IMR-90 (cell line): ENCODE measurements at regions not wholly inside any gene's neighbourhood (a gene's known extent, or its start where the extent isn't known, plus 50 kb on each side); places are given as distances from the start of the nearest gene placed in this dataset.

ENCODE experiments used
- BHLHE40 ChIP-seq: fragments of 150-350 bp; IDR thresholded peaks from 2 replicates; pipeline ENCODE4 v1.6.1; 2016; ENCODE audit warnings: mild to moderate bottlenecking, low read depth, low read length
- CHD1 ChIP-seq: IDR thresholded peaks from 2 replicates; pipeline ENCODE4 v1.6.1; 2012; ENCODE audit warnings: low read depth, low read length, improper control_type of control experiment
- MAFK ChIP-seq: IDR thresholded peaks from 2 replicates; pipeline ENCODE4 v1.6.1; 2012; ENCODE audit warnings: low read depth, low read length, improper control_type of control experiment
- MAZ ChIP-seq: IDR thresholded peaks from 2 replicates; pipeline ENCODE4 v1.6.1; 2012; ENCODE audit warnings: low read depth, mild to moderate bottlenecking, low read length, improper control_type of control experiment, moderate library complexity, borderline replicate concordance
- MXI1 ChIP-seq: IDR thresholded peaks from 2 replicates; pipeline ENCODE4 v1.6.1; 2012; ENCODE audit warnings: low read depth, mild to moderate bottlenecking, low read length, moderate library complexity, borderline replicate concordance
- POLR2A ChIP-seq: IDR thresholded peaks from 2 replicates; pipeline ENCODE4 v1.6.1; 2012; ENCODE audit warnings: mild to moderate bottlenecking, low read depth, low read length
- RAD21 ChIP-seq: IDR thresholded peaks from 2 replicates; pipeline ENCODE4 v1.6.1; 2012; ENCODE audit warnings: low read length, improper control_type of control experiment
- RCOR1 ChIP-seq: IDR thresholded peaks from 2 replicates; pipeline ENCODE4 v1.6.1; 2012; ENCODE audit warnings: mild to moderate bottlenecking, low read length, improper control_type of control experiment; ENCODE audit not compliant: insufficient replicate concordance
- RFX5 ChIP-seq: IDR thresholded peaks from 2 replicates; pipeline ENCODE4 v1.8.0; 2012; ENCODE audit warnings: low read depth, mild to moderate bottlenecking, low read length, moderate library complexity
- SMC3 ChIP-seq: fragments of 150-350 bp; IDR thresholded peaks from 2 replicates; pipeline ENCODE4 v1.6.1; 2016; ENCODE audit warnings: low read depth, mild to moderate bottlenecking, antibody characterized with exemption, low read length, moderate library complexity
- TF ChIP-seq, protein P1 (sequence below): fragments of 150-350 bp; IDR thresholded peaks from 2 replicates; pipeline ENCODE4 v1.6.1; 2017; ENCODE audit warnings: mild to moderate bottlenecking, antibody characterized with exemption, low read length, low read depth
- TF ChIP-seq, protein P2 (sequence below): fragments of 150-350 bp; IDR thresholded peaks from 2 replicates; pipeline ENCODE4 v1.6.1; 2016; ENCODE audit warnings: low read depth, mild to moderate bottlenecking, low read length, moderate library complexity, borderline replicate concordance
- TF ChIP-seq, protein P3 (sequence below): conservative IDR thresholded peaks from 2 replicates; pipeline ENCODE4 v1.5.1; 2012; ENCODE audit warnings: mild to moderate bottlenecking, low read depth, low read length, improper control_type of control experiment

DNA sequence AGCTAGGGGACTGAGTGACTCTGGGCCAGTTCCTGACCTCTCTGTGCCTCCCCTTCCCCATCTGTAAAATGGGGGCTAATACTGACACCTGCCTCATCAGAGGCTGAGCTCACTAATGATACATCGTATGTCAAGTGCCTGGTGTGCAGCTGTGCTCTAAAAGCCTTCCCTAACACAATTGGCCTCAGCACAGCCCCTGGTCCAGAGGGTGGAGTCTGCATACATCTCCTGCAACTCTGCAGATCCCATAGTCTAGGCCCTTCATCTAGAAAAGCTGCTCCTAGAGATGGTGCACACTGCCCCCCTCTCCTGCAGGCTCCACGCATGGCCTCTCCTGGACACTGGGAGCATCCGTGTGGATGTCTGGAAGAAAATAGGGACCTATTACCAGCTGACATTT is 255.0 kb downstream of the RPS24 start:
- TF ChIP-seq, protein P1, sequence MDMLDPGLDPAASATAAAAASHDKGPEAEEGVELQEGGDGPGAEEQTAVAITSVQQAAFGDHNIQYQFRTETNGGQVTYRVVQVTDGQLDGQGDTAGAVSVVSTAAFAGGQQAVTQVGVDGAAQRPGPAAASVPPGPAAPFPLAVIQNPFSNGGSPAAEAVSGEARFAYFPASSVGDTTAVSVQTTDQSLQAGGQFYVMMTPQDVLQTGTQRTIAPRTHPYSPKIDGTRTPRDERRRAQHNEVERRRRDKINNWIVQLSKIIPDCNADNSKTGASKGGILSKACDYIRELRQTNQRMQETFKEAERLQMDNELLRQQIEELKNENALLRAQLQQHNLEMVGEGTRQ: no peak
- TF ChIP-seq MAFK (no peak), RFX5 (no peak), CHD1 (no peak), POLR2A (no peak), RAD21 (no peak), MAZ (no peak), MXI1 (no peak), SMC3 (no peak), RCOR1 (no peak), BHLHE40 (no peak)
- TF ChIP-seq, protein P2, sequence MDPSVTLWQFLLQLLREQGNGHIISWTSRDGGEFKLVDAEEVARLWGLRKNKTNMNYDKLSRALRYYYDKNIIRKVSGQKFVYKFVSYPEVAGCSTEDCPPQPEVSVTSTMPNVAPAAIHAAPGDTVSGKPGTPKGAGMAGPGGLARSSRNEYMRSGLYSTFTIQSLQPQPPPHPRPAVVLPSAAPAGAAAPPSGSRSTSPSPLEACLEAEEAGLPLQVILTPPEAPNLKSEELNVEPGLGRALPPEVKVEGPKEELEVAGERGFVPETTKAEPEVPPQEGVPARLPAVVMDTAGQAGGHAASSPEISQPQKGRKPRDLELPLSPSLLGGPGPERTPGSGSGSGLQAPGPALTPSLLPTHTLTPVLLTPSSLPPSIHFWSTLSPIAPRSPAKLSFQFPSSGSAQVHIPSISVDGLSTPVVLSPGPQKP: no peak
- TF ChIP-seq, protein P3, sequence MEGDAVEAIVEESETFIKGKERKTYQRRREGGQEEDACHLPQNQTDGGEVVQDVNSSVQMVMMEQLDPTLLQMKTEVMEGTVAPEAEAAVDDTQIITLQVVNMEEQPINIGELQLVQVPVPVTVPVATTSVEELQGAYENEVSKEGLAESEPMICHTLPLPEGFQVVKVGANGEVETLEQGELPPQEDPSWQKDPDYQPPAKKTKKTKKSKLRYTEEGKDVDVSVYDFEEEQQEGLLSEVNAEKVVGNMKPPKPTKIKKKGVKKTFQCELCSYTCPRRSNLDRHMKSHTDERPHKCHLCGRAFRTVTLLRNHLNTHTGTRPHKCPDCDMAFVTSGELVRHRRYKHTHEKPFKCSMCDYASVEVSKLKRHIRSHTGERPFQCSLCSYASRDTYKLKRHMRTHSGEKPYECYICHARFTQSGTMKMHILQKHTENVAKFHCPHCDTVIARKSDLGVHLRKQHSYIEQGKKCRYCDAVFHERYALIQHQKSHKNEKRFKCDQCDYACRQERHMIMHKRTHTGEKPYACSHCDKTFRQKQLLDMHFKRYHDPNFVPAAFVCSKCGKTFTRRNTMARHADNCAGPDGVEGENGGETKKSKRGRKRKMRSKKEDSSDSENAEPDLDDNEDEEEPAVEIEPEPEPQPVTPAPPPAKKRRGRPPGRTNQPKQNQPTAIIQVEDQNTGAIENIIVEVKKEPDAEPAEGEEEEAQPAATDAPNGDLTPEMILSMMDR: no peak
